Endodermal cell (in vitro differentiated cells): ENCODE measurements at regions not wholly inside any gene's neighbourhood (a gene's known extent, or its start where the extent isn't known, plus 50 kb on each side); places are given as distances from the start of the nearest gene placed in this dataset.
"Not testable (repeated sequence)": the region's sequence is repeated elsewhere in the genome, so short reads cannot be mapped to it uniquely, and the experiment has no call there.

Source experiments
- DNase-seq: peaks from one replicate; pipeline ENCODE4 v3.0.0-alpha.2; 2017
- H3K27ac ChIP-seq: 2 replicates; pipeline ENCODE4 v1.5.1; 2013; ENCODE audit warnings: mild to moderate bottlenecking, low read depth, low read length, moderate library complexity
- H3K27me3 ChIP-seq: 2 replicates; pipeline ENCODE4 v1.6.1; 2013; ENCODE audit warnings: mild to moderate bottlenecking, low read length, moderate library complexity; ENCODE audit not compliant: insufficient read depth, control insufficient read depth, poor library complexity, severe bottlenecking
- H3K36me3 ChIP-seq: 2 replicates; pipeline ENCODE4 v1.7.0; 2013; ENCODE audit warnings: mild to moderate bottlenecking, low read length, moderate library complexity; ENCODE audit not compliant: control insufficient read depth, insufficient read depth
- H3K4me1 ChIP-seq: one replicate; pipeline ENCODE4 v1.7.0; 2013; ENCODE audit warnings: low read length; ENCODE audit not compliant: control insufficient read depth, insufficient read depth
- H3K4me3 ChIP-seq: 2 replicates; pipeline ENCODE4 v1.5.1; 2013; ENCODE audit warnings: mild to moderate bottlenecking, low read length, moderate library complexity
- H3K9ac ChIP-seq: 2 replicates; pipeline ENCODE4 v1.6.1; 2013; ENCODE audit warnings: mild to moderate bottlenecking, low read length, moderate library complexity; ENCODE audit not compliant: poor library complexity, severe bottlenecking; ENCODE audit errors: extremely low read depth
- H3K9me3 ChIP-seq: 2 replicates; pipeline ENCODE4 v1.6.1; 2013; ENCODE audit warnings: mild to moderate bottlenecking, low read length, moderate library complexity; ENCODE audit not compliant: control insufficient read depth
- H3K27ac Mint-ChIP-seq: 2 replicates; pipeline ENCODE4 v1.8.0; 2020; ENCODE audit warnings: mixed read lengths
- H3K27me3 Mint-ChIP-seq: 2 replicates; pipeline ENCODE4 v1.8.0; 2021; ENCODE audit warnings: mild to moderate bottlenecking, mixed read lengths; ENCODE audit not compliant: insufficient read depth
- H3K36me3 Mint-ChIP-seq: 2 replicates; pipeline ENCODE4 v1.8.0; 2020; ENCODE audit warnings: low read depth, mixed read lengths
- H3K4me1 Mint-ChIP-seq: 2 replicates; pipeline ENCODE4 v1.8.0; 2020; ENCODE audit warnings: mixed read lengths
- H3K4me3 Mint-ChIP-seq: 2 replicates; pipeline ENCODE4 v1.8.0; 2020; ENCODE audit warnings: mild to moderate bottlenecking, moderate library complexity, mixed read lengths
- H3K9me3 Mint-ChIP-seq: 2 replicates; pipeline ENCODE4 v1.8.0; 2020; ENCODE audit warnings: mild to moderate bottlenecking, mixed read lengths
- CTCF ChIP-seq: fragments of 200-600 bp; sonication (generic); conservative IDR thresholded peaks from 2 replicates; pipeline ENCODE4 v1.5.0; 2021; ENCODE audit warnings: antibody characterized with exemption, mild to moderate bottlenecking
- WGBS, 2 experiments: methylation state at CpG; one replicate each; pipeline versions ENCODE4 v1.1.5 to v1.1.7; 2013; ENCODE audit warnings: missing lambda C conversion rate in 2 of 2, mixed read lengths in 1 of 2; ENCODE audit not compliant: insufficient coverage in 1 of 2, insufficient read length in 1 of 2; 5-methylcytosine and 5-hydroxymethylcytosine counted together

GRCh38 chr4:125200556-125200955 lies 114.2 kb upstream of the FAT4 start:
- Histone ChIP-seq H3K9ac (no peak overlapping the region), H3K4me1 (peaks cover 3% of the 10 kb centered on the region), H3K4me3 (no peak overlapping the region), H3K36me3 (no peaks in the 10 kb centered on the region), H3K27ac (no peak overlapping the region), H3K27me3 (no peaks in the 10 kb centered on the region), H3K9me3 (no peaks in the 10 kb centered on the region)
- 85% methylated on average over 1 of the region's 1 CpG; no CpG with 5 or more reads in 1 of the 2 experiments for WGBS, 2 experiments
- Mint-ChIP-seq H3K27ac (no peak overlapping the region), H3K9me3 (peaks cover 10% of the 10 kb centered on the region), H3K36me3 (no peaks in the 10 kb centered on the region), H3K4me3 (no peak overlapping the region), H3K27me3 (no peaks in the 10 kb centered on the region), H3K4me1 (no peaks in the 10 kb centered on the region)
- DNase-seq, result no peak
- TF ChIP-seq CTCF, result no peak

- Mint-ChIP-seq H3K4me3 (no peak overlapping the region), H3K36me3 (no peaks in the 10 kb centered on the region), H3K9me3 (peaks cover 5% of the 10 kb centered on the region), H3K27me3 (no peaks in the 10 kb centered on the region), H3K27ac (no peak overlapping the region), H3K4me1 (no peaks in the 10 kb centered on the region)
- 85 to 100% methylated on average over 1 to 2 of the region's 2 CpGs for WGBS, 2 experiments
- no peak overlapping the region for H3K4me3 ChIP-seq
- H3K27me3 ChIP-seq, result no peaks in the 10 kb centered on the region
- no peak overlapping the region for H3K27ac ChIP-seq
- peaks cover 3% of the 10 kb centered on the region for H3K4me1 ChIP-seq
- DNase-seq, result no peak
- H3K9ac ChIP-seq, result no peak overlapping the region
- H3K36me3 ChIP-seq, result no peaks in the 10 kb centered on the region
- H3K9me3 ChIP-seq, result no peaks in the 10 kb centered on the region
- TF ChIP-seq CTCF, result no peak
Measured at GRCh38 chr4:125198916-125199315, 115.8 kb upstream of the FAT4 start.

- not testable (repeated sequence) for H3K27me3 ChIP-seq, H3K27ac Mint-ChIP-seq, H3K9ac ChIP-seq, H3K36me3 ChIP-seq, H3K9me3 ChIP-seq, H3K27me3 Mint-ChIP-seq, H3K4me1 Mint-ChIP-seq, H3K4me3 ChIP-seq, DNase-seq, H3K27ac ChIP-seq, H3K4me1 ChIP-seq, H3K4me3 Mint-ChIP-seq, H3K36me3 Mint-ChIP-seq
- WGBS, 2 experiments, result 97% methylated on average over 30 of the region's 30 CpGs; no CpG with 5 or more reads in 1 of the 2 experiments
- H3K9me3 Mint-ChIP-seq, result peaks cover 13% of the 10 kb centered on the region
Measured at GRCh38 chr4:125191874-125192459, 122.8 kb upstream of the FAT4 start.

- Mint-ChIP-seq H3K4me3 (no peak overlapping the region), H3K9me3 (peaks cover 13% of the 10 kb centered on the region), H3K4me1 (no peaks in the 10 kb centered on the region), H3K27ac (no peak overlapping the region), H3K27me3 (no peaks in the 10 kb centered on the region), H3K36me3 (peaks cover 2% of the 10 kb centered on the region)
- H3K27ac ChIP-seq, result no peak overlapping the region
- no peak for TF ChIP-seq CTCF
- WGBS, 2 experiments, result 91 to 94% methylated on average over 3 of the region's 3 CpGs
- no peak for DNase-seq
- H3K9me3 ChIP-seq, result no peaks in the 10 kb centered on the region
- H3K9ac ChIP-seq, result no peak overlapping the region
- H3K27me3 ChIP-seq, result no peaks in the 10 kb centered on the region
- H3K36me3 ChIP-seq, result no peaks in the 10 kb centered on the region
- H3K4me3 ChIP-seq, result no peak overlapping the region
- no peaks in the 10 kb centered on the region for H3K4me1 ChIP-seq
Measured at GRCh38 chr4:125191232-125191631, 123.5 kb upstream of the FAT4 start.
